HG03135 (cell line): ENCODE measurements at regions not wholly inside any gene's neighbourhood (a gene's known extent, or its start where the extent isn't known, plus 50 kb on each side); places are given as distances from the start of the nearest gene placed in this dataset.
"Not testable (repeated sequence)": the region's sequence is repeated elsewhere in the genome, so short reads cannot be mapped to it uniquely, and the experiment has no call there.

ENCODE experiments used
- ATAC-seq: cut with Tn5 transposase; IDR thresholded peaks from one replicate; pipeline ENCODE4 v1.9.1; 2021; ENCODE audit warnings: mild to moderate bottlenecking, moderate library complexity; ENCODE audit not compliant: unreplicated experiment

DNA sequence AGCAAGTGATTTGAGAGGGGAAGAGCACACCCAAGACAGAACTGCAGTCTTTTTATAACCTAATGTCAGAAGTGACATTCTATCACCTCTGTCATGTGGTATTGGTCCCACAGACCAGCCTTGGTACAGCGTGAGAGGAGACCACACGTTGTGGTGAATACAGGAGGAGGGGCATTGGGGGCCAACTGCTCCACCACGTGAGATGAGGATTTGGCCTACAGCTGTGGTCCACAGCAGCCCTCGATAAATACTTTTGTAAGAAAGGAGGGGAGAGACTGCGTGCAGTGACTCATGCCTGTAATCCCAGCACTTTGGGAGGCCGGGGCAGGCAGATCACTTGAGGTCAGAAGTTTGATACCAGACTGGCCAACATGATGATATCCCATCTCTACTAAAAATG lies 243.1 kb downstream of the FGFR2 start:
- ATAC-seq: no peak

DNA sequence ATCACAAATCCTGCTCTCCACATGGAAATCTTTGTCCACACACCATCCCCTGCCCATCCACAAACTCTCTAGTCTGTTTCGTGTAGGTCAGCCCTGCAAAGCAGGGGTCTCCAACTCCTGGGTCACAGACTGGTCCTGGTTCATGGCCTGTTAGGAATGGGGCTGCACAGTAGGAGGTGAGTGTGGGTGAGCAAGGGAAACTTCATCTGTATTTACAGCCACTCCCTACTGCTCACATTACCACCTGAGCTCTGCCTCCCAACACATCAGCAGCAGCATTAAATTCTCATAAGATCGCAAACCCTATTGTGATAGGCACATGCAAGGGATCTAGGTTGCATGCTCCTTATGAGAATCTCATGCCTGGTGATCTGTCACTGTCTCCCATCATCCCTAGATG lies 242.1 kb downstream of the FGFR2 start:
- ATAC-seq: no peak

GRCh38 chr10:121357401-121357800 lies 240.8 kb downstream of the FGFR2 start:
- no peak for ATAC-seq

DNA sequence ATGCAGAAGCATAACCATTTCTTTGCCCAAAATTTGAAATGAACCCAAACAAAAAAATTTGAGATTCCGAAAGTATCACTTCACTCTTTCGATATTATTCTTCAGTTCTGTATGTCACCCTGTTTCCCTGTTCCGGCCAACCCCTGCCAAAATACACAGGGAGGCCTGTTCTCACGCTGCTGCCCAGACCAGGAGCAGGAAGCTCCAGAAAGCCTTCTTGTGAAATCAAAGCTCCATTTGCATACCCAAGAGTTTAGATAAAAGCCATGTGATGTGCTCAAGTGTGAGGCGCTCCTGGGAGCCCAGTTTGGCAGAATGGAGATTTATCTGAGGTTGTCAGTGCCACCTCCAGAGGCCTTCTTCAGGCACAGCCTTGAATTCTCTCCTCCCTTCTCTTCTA lies 236.2 kb downstream of the FGFR2 start:
- ATAC-seq: no peak

DNA sequence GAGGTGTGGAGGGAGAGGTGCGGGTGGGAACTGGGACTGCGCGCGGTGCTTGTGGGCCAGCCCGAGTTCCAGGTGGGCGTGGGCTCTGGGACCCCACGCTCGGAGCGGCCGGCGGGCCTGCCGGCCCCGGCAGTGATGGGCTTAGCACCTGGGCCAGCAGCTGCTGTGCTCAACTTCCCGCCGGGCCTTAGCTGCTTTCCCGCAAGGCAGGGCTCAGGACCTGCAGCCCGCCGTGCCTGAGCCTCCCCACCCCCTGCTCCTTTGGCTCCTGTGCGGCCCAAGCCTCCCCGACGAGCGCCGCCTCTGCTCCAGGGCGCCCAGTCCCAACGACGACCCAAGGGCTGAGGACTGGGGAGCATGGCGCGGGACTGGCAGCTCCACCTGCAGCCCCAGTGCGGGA lies 232.7 kb downstream of the FGFR2 start:
- no peak for ATAC-seq

DNA sequence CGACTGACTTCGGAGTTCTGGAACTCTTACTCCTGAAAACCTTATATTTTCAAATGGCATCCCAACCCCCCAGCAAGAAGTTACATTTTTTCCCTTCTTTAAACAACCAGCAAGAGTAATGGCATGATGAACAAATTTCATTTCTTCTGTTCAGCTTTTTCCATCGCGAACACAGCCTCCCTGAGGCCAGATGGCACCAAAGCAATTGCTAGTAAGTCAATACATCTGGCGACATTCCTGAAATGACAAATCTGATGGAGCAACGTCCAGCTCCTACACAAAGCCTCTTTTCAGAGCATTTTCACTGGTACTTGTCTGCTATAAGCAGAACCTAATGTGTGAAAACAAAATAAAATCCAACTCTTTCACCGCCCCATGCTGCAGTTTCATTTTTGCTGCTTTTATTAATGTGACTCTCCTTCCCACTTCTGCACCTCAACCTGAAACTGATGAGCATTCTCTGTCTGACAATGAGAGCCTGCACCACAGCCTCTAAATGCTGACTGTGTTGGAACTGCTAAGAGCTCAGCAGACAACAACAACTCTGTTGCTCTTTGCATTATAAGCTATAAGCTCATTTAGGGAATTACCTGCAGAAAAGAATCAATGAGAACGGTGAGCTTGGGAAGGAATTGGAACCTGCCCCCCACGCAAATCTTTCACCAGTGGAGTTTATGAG lies 229.8 kb downstream of the FGFR2 start:
- ATAC-seq: no peak

- ATAC-seq: no peak
Observed at GRCh38 chr10:121369616-121370015, 228.6 kb downstream of the FGFR2 start.

DNA sequence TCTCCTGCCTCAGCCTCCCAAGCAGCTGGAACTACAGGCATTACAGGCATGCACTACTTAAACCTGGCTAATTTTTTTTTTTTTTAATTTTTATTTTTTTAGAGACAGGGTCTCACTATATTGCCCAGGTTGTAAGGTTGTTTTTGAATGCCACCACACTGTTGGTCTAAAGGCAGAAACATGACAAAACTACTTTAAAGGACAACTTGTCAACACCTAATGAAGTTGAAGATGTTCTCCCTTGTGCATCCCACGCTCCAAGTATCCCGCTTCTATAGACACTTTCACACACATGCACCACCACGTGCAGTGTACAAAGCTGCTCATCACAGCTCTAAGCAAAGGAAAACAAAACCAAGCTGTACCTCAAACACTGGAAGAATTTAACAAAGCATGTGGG lies 226.4 kb downstream of the FGFR2 start:
- ATAC-seq: no peak

- ATAC-seq: no peak
Observed at GRCh38 chr10:121373411-121373810, 224.8 kb downstream of the FGFR2 start.

DNA sequence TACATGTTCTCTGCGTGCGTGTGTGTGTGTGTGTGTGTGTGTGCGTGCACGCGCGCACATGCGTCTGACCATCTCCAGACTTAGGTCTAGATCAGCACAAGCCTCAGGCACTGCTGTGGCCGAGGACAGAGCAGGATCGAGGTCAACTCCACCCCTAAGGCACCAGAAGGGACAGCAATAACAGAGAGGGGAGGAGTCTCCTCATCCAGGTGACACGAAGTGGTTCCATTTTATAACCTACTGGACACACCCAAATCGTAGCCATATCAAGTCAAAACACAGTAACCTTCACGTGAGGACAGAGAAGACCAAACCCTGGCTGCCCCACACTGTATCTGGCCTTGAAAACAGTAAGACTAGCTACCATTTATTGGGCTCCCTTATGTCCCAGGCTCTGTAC lies 224.1 kb downstream of the FGFR2 start:
- ATAC-seq: no peak

GRCh38 chr10:121375172-121375571 lies 223.1 kb downstream of the FGFR2 start:
- no peak for ATAC-seq

DNA sequence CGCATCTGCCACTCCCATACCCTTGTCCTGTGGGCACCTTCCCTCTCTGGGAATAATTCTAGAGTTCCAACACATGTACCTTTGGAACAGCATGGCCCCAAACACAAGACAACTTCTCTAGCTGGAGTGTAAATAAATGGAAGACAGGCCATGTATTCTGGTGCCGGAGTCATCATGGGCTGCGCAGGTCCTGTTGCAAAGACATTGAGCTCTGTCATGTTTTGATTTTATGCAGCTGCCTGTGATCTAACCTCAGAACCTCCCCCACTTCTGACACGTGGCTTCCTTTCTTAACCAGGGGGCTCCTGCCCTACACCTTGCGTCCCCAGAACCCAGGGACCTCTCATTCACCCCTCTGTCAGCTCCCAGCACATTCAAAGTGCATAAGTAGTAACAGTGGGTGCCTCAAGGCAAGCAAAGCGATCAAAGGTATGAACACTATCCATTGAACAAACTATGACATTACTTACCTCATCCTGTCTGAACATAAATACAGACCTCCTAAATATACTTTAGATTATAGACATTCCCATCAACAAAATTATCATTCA lies 219.9 kb downstream of the FGFR2 start:
- no peak for ATAC-seq

- no peak for ATAC-seq
Observed at GRCh38 chr10:121379013-121379412, 219.2 kb downstream of the FGFR2 start.

DNA sequence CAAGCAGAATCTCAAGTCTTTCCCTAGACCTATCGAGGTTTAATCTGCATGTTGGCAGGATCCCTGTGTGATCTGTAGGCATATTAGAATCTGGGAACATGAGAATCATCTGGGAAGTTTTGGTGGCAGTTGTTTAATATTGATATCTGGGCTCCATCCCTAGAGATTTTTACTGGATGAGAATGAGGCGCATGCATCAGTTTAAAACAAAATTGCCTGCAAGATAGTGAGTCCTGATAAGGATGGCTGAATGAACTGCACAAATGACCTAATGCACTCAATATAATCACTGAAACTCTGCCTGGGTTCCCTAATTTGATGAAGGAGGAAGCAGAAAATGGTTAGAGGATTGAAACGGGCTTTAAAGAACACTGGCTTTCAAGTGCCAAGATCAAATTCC lies 218.0 kb downstream of the FGFR2 start:
- no peak for ATAC-seq

GRCh38 chr10:121382029-121382520 lies 216.2 kb downstream of the FGFR2 start:
- ATAC-seq: not testable (repeated sequence)

GRCh38 chr10:121385136-121385535 lies 213.1 kb downstream of the FGFR2 start:
- no peak for ATAC-seq

DNA sequence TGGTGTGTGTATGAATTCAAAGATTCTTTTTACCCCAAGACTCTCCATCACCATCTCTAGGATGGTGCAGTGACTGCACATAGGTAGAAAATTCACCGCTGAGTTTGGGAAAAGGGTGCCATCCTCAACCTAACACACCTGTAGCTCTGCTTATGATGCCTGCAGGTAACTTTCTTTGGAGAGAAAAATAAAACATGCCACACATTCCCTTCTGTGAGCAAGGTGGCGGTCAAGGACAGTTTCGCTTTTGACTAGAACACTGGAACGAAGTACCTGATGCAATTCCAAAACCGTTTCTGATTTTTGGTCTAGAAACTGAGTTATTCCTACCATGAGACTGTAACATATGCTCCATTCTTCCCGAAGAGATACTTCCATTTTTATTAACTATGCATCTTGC lies 205.6 kb downstream of the FGFR2 start:
- ATAC-seq: no peak

DNA sequence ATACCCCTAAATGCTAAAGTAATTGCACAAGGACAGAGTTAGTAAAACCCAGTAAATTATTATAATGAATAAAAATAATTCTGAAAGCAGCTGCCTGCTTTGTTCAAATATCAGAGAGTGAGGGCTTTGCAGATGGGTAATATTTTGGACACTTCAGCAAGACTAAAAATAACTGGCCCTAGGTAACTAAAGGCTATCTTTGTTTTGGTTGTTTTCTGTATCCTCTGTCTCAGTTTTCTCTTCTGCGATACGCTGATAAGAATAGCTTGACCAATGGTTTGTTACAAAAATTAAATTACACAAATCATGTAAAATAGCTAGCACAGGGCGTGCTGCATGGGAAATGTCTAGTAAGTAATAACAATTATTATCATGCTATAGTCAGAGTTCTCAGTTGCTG lies 204.7 kb downstream of the FGFR2 start:
- no peak for ATAC-seq

GRCh38 chr10:121400507-121400906 lies 197.7 kb downstream of the FGFR2 start:
- ATAC-seq: not testable (repeated sequence)

GRCh38 chr10:121403527-121403926 lies 194.7 kb downstream of the FGFR2 start:
- no peak for ATAC-seq

GRCh38 chr10:121404611-121405010 lies 193.6 kb downstream of the FGFR2 start:
- no peak for ATAC-seq

- ATAC-seq: no peak
Observed at GRCh38 chr10:121405096-121405495, 193.1 kb downstream of the FGFR2 start.

DNA sequence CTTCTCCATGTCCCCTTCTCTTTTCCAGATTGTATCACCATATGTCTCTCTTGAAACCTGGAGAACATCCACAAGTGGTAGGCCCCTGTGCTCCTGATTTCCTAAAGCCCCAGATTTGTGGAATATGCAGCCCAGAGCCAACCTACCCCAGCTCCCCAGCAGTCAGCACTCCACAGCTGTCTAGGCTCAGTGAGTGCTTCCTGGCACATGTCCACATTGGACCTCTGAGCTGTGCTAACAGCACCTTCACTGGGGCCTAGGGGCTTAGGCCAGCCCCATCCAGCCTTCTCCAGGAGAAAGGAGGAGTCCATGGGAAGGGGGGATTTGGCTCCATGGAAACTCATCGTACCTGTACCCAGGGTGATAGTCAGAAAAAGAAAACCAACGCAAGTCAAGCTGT lies 192.7 kb downstream of the FGFR2 start:
- ATAC-seq: no peak
